Progenitor cell of endocrine pancreas (in vitro differentiated cells): ENCODE measurements at regions not wholly inside any gene's neighbourhood (a gene's known extent, or its start where the extent isn't known, plus 50 kb on each side); places are given as distances from the start of the nearest gene placed in this dataset.

ENCODE experiments used
- DNase-seq: peaks from one replicate; pipeline ENCODE4 v3.0.0; 2021; ENCODE audit warnings: low spot score; ENCODE audit not compliant: unreplicated experiment
- H3K27ac Mint-ChIP-seq: 2 replicates; pipeline ENCODE4 v1.8.0; 2021; ENCODE audit warnings: mild to moderate bottlenecking, moderate library complexity, mixed read lengths
- H3K27me3 Mint-ChIP-seq: 2 replicates; pipeline ENCODE4 v1.8.0; 2021; ENCODE audit warnings: mixed read lengths
- H3K36me3 Mint-ChIP-seq: 2 replicates; pipeline ENCODE4 v1.8.0; 2022; ENCODE audit warnings: mixed read lengths; ENCODE audit not compliant: insufficient read depth
- H3K4me1 Mint-ChIP-seq: 2 replicates; pipeline ENCODE4 v1.8.0; 2021; ENCODE audit warnings: low read depth, mixed read lengths
- H3K4me3 Mint-ChIP-seq: 2 replicates; pipeline ENCODE4 v1.8.0; 2021; ENCODE audit warnings: low read depth, mild to moderate bottlenecking, moderate library complexity, mixed read lengths
- H3K9me3 Mint-ChIP-seq: 2 replicates; pipeline ENCODE4 v1.8.0; 2021; ENCODE audit warnings: low read depth, mixed read lengths
- CTCF ChIP-seq: fragments of 200-600 bp; sonication (generic); IDR thresholded peaks from one replicate; pipeline ENCODE4 v1.5.0; 2021; ENCODE audit warnings: antibody characterized with exemption, mild to moderate bottlenecking; ENCODE audit not compliant: unreplicated experiment

- Mint-ChIP-seq H3K27ac (no peak overlapping the region), H3K36me3 (no peaks in the 10 kb centered on the region), H3K4me3 (no peak overlapping the region), H3K27me3 (no peaks in the 10 kb centered on the region), H3K4me1 (peaks cover 26% of the 10 kb centered on the region), H3K9me3 (peaks cover 9% of the 10 kb centered on the region)
- no peak for TF ChIP-seq CTCF
- DNase-seq = no peak
These were observed 280.5 kb upstream of the JAG1 start for GRCh38 chr20:10954137-10954840.

- H3K27me3 Mint-ChIP-seq = no peaks in the 10 kb centered on the region
- H3K4me1 Mint-ChIP-seq = peaks cover 20% of the 10 kb centered on the region
- TF ChIP-seq CTCF = no peak
- no peak overlapping the region for H3K27ac Mint-ChIP-seq
- no peaks in the 10 kb centered on the region for H3K36me3 Mint-ChIP-seq
- no peak for DNase-seq
- peaks cover 7% of the 10 kb centered on the region for H3K9me3 Mint-ChIP-seq
- no peak overlapping the region for H3K4me3 Mint-ChIP-seq
These were observed 281.2 kb upstream of the JAG1 start for GRCh38 chr20:10954908-10955580.

- Mint-ChIP-seq H3K27ac (no peak overlapping the region), H3K9me3 (peaks cover 7% of the 10 kb centered on the region), H3K27me3 (no peaks in the 10 kb centered on the region), H3K36me3 (no peaks in the 10 kb centered on the region), H3K4me1 (peaks cover 4% of the 10 kb centered on the region), H3K4me3 (no peak overlapping the region)
- no peak for DNase-seq
- no peak for TF ChIP-seq CTCF
These were observed 284.5 kb upstream of the JAG1 start for GRCh38 chr20:10958279-10958678.

- no peaks in the 10 kb centered on the region for H3K4me1 Mint-ChIP-seq
- H3K36me3 Mint-ChIP-seq = no peaks in the 10 kb centered on the region
- no peak for DNase-seq
- H3K27ac Mint-ChIP-seq = no peak overlapping the region
- no peak overlapping the region for H3K4me3 Mint-ChIP-seq
- H3K9me3 Mint-ChIP-seq = peaks cover 7% of the 10 kb centered on the region
- no peaks in the 10 kb centered on the region for H3K27me3 Mint-ChIP-seq
- TF ChIP-seq CTCF = no peak
These were observed 286.6 kb upstream of the JAG1 start for GRCh38 chr20:10960416-10960815.

- Mint-ChIP-seq H3K36me3 (no peaks in the 10 kb centered on the region), H3K27ac (no peak overlapping the region), H3K4me1 (no peaks in the 10 kb centered on the region)
These were observed 288.0 kb upstream of the JAG1 start for GRCh38 chr20:10961651-10962288.

More at GRCh38 chr20:10961651-10962288, 288.0 kb upstream of the JAG1 start:
- Mint-ChIP-seq H3K27me3 (no peaks in the 10 kb centered on the region), H3K9me3 (peaks cover 7% of the 10 kb centered on the region), H3K4me3 (no peak overlapping the region)
- no peak for TF ChIP-seq CTCF
- DNase-seq = no peak
